GM23338 (cell line): ENCODE measurements at regions not wholly inside any gene's neighbourhood (a gene's known extent, or its start where the extent isn't known, plus 50 kb on each side); places are given as distances from the start of the nearest gene placed in this dataset.

Source experiments
- ATAC-seq: fragments of 200-7000 bp; cut with Tn5 transposase; 3 replicates; pipeline ENCODE4 v1.9.1; 2020
- DNase-seq: peaks from one replicate; pipeline ENCODE4 v3.0.0-alpha.2; 2015; ENCODE audit warnings: low spot score
- H2AFZ ChIP-seq: fragments of 200-600 bp; sonication (generic); 2 replicates; pipeline ENCODE4 v1.8.0; 2016; ENCODE audit warnings: antibody characterized with exemption, mild to moderate bottlenecking, moderate library complexity
- H3F3A ChIP-seq: fragments of 200-600 bp; sonication (generic); replicated peaks from 2 replicates; pipeline ENCODE4 v1.8.0; 2017; ENCODE audit warnings: antibody characterized with exemption, mixed run types, low read depth
- H3K27ac ChIP-seq: fragments of 200-600 bp; sonication (generic); 2 replicates; pipeline ENCODE4 v1.6.1; 2016; ENCODE audit warnings: low read depth
- H3K27me3 ChIP-seq: fragments of 200-600 bp; sonication (generic); 2 replicates; pipeline ENCODE4 v1.8.0; 2016; ENCODE audit warnings: mild to moderate bottlenecking, mixed run types, moderate library complexity; ENCODE audit not compliant: insufficient read depth
- H3K36me3 ChIP-seq: fragments of 200-600 bp; sonication (generic); 2 replicates; pipeline ENCODE4 v1.8.0; 2016; ENCODE audit warnings: mild to moderate bottlenecking; ENCODE audit not compliant: insufficient read depth
- H3K4me1 ChIP-seq: fragments of 200-600 bp; sonication (generic); 2 replicates; pipeline ENCODE4 v1.8.0; 2016; ENCODE audit warnings: mild to moderate bottlenecking, moderate library complexity; ENCODE audit not compliant: insufficient read depth
- H3K4me2 ChIP-seq: fragments of 200-600 bp; sonication (generic); 2 replicates; pipeline ENCODE4 v1.7.1; 2017; ENCODE audit warnings: mixed run types
- H3K4me3 ChIP-seq: fragments of 200-600 bp; sonication (generic); 2 replicates; pipeline ENCODE4 v1.6.1; 2016; ENCODE audit warnings: mixed run types
- H3K79me2 ChIP-seq: fragments of 200-600 bp; sonication (generic); replicated peaks from 2 replicates; pipeline ENCODE4 v1.8.0; 2017; ENCODE audit warnings: mild to moderate bottlenecking; ENCODE audit not compliant: insufficient read depth
- H3K9me2 ChIP-seq: fragments of 200-600 bp; sonication (generic); 2 replicates; pipeline ENCODE4 v1.8.0; 2017; ENCODE audit not compliant: insufficient read depth
- H4K20me1 ChIP-seq: fragments of 200-600 bp; sonication (generic); replicated peaks from 2 replicates; pipeline ENCODE4 v1.8.0; 2017; ENCODE audit warnings: mild to moderate bottlenecking; ENCODE audit not compliant: insufficient read depth
- H3K27ac Mint-ChIP-seq: 2 replicates; pipeline ENCODE4 v1.8.0; 2020; ENCODE audit warnings: inconsistent platforms, mild to moderate bottlenecking, moderate library complexity, mixed read lengths
- H3K27me3 Mint-ChIP-seq: 3 replicates; pipeline ENCODE4 v1.8.0; 2022; ENCODE audit warnings: low read depth, mild to moderate bottlenecking, moderate library complexity, mixed read lengths, inconsistent platforms; ENCODE audit not compliant: insufficient read depth, poor library complexity
- H3K36me3 Mint-ChIP-seq: 3 replicates; pipeline ENCODE4 v1.8.0; 2021; ENCODE audit warnings: low read depth, mild to moderate bottlenecking, inconsistent platforms, moderate library complexity, mixed read lengths
- H3K4me1 Mint-ChIP-seq: 3 replicates; pipeline ENCODE4 v1.8.0; 2020; ENCODE audit warnings: mild to moderate bottlenecking, inconsistent platforms, mixed read lengths
- H3K4me3 Mint-ChIP-seq: 3 replicates; pipeline ENCODE4 v1.8.0; 2021; ENCODE audit warnings: moderate library complexity, mild to moderate bottlenecking, inconsistent platforms, mixed read lengths
- H3K9me3 Mint-ChIP-seq: 3 replicates; pipeline ENCODE4 v1.8.0; 2020; ENCODE audit warnings: moderate library complexity, mild to moderate bottlenecking, inconsistent platforms, mixed read lengths
- POLR2AphosphoS5 ChIP-seq: IDR thresholded peaks from 2 replicates; pipeline ENCODE4 v1.6.1; 2016; ENCODE audit warnings: antibody characterized with exemption, low read depth
- STAT1 ChIP-seq: IDR thresholded peaks from one replicate; pipeline ENCODE4 v1.6.1; 2016; ENCODE audit warnings: antibody characterized with exemption; ENCODE audit not compliant: unreplicated experiment
- ZNF114 ChIP-seq: fragments of 250-450 bp; sonication (Bioruptor Pico); IDR thresholded peaks from 2 replicates; pipeline ENCODE4 v1.5.0; 2020; ENCODE audit warnings: mild to moderate bottlenecking, moderate library complexity
- TF ChIP-seq, protein P1 (sequence below): fragments of 250-450 bp; sonication (Bioruptor Pico); IDR thresholded peaks from 2 replicates; pipeline ENCODE4 v1.5.0; 2020; ENCODE audit warnings: mild to moderate bottlenecking, moderate library complexity
- TF ChIP-seq, protein P2 (sequence below): IDR thresholded peaks from one replicate; pipeline ENCODE4 v1.6.1; 2018; ENCODE audit warnings: antibody characterized with exemption; ENCODE audit not compliant: unreplicated experiment

DNA sequence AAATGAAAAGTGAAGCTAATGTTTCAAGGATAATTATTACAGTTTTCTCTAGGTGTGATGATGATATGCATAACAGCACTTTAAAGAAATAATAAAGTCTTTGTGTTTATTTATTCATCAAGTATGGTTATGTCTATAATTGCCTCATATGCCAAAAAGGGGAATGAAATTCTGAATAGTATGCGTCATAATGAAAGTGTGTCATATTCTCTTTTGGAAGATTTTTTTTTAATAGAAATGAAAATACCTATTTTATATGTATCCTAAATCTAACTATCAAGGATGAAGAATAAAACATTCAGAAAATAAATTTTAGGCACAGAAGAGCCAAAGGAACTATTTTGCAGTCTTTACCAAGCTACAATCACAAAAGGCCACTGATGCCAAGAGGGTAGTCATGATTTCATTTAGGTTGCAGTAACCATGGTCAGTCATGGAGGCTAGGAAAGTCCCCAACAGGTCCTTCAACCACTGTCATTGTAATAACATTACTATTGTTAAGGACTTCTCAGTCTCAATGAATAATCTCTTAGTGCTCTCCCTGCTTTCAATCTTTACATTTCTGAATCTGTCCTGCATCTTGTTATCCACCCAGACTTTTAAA is 712.5 kb downstream of the DCDC2C start (continued):
- TF ChIP-seq, protein P1, sequence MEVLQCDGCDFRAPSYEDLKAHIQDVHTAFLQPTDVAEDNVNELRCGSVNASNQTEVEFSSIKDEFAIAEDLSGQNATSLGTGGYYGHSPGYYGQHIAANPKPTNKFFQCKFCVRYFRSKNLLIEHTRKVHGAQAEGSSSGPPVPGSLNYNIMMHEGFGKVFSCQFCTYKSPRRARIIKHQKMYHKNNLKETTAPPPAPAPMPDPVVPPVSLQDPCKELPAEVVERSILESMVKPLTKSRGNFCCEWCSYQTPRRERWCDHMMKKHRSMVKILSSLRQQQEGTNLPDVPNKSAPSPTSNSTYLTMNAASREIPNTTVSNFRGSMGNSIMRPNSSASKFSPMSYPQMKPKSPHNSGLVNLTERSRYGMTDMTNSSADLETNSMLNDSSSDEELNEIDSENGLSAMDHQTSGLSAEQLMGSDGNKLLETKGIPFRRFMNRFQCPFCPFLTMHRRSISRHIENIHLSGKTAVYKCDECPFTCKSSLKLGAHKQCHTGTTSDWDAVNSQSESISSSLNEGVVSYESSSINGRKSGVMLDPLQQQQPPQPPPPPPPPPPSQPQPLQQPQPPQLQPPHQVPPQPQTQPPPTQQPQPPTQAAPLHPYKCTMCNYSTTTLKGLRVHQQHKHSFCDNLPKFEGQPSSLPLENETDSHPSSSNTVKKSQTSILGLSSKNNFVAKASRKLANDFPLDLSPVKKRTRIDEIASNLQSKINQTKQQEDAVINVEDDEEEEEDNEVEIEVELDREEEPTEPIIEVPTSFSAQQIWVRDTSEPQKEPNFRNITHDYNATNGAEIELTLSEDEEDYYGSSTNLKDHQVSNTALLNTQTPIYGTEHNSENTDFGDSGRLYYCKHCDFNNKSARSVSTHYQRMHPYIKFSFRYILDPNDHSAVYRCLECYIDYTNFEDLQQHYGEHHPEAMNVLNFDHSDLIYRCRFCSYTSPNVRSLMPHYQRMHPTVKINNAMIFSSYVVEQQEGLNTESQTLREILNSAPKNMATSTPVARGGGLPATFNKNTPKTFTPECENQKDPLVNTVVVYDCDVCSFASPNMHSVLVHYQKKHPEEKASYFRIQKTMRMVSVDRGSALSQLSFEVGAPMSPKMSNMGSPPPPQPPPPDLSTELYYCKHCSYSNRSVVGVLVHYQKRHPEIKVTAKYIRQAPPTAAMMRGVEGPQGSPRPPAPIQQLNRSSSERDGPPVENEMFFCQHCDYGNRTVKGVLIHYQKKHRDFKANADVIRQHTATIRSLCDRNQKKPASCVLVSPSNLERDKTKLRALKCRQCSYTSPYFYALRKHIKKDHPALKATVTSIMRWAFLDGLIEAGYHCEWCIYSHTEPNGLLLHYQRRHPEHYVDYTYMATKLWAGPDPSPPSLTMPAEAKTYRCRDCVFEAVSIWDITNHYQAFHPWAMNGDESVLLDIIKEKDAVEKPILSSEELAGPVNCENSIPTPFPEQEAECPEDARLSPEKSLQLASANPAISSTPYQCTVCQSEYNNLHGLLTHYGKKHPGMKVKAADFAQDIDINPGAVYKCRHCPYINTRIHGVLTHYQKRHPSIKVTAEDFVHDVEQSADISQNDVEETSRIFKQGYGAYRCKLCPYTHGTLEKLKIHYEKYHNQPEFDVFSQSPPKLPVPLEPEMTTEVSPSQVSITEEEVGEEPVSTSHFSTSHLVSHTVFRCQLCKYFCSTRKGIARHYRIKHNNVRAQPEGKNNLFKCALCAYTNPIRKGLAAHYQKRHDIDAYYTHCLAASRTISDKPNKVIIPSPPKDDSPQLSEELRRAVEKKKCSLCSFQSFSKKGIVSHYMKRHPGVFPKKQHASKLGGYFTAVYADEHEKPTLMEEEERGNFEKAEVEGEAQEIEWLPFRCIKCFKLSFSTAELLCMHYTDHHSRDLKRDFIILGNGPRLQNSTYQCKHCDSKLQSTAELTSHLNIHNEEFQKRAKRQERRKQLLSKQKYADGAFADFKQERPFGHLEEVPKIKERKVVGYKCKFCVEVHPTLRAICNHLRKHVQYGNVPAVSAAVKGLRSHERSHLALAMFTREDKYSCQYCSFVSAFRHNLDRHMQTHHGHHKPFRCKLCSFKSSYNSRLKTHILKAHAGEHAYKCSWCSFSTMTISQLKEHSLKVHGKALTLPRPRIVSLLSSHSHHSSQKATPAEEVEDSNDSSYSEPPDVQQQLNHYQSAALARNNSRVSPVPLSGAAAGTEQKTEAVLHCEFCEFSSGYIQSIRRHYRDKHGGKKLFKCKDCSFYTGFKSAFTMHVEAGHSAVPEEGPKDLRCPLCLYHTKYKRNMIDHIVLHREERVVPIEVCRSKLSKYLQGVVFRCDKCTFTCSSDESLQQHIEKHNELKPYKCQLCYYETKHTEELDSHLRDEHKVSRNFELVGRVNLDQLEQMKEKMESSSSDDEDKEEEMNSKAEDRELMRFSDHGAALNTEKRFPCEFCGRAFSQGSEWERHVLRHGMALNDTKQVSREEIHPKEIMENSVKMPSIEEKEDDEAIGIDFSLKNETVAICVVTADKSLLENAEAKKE (CRISPR knock-in tag), result no peak
- no peak for TF ChIP-seq STAT1
- no peak for TF ChIP-seq POLR2AphosphoS5
- TF ChIP-seq ZNF114 (CRISPR knock-in tag), result no peak

DNA sequence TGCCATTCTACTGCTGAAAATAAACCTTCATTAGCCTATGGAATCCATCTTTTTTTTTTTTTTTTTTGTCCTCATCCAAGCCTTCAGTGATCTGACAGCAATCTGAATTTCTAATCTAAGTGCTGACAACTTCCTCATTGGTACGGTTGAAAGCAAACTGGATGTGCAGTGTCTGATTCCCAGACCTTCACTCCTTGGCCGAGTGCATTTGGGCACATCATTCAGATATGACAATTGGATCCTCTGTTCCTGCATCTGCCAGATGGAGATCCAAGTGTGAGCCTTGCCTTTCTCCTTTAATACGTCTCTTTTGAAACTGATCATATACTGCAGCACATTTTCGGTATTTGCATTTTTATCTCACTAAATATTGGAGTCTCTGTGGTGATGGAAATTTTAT is 713.1 kb downstream of the DCDC2C start:
- H3K9me3 Mint-ChIP-seq, result peaks cover 76% of the 10 kb centered on the region
- no peaks in the 10 kb centered on the region for H3K9me2 ChIP-seq
- no peaks in the 10 kb centered on the region for H3K4me1 Mint-ChIP-seq
- H3K4me2 ChIP-seq, result no peak overlapping the region
- no peaks in the 10 kb centered on the region for H3K27me3 ChIP-seq
- no peaks in the 10 kb centered on the region for H4K20me1 ChIP-seq
- H3K36me3 Mint-ChIP-seq, result peaks cover 20% of the 10 kb centered on the region; the same call in 2 of the 3 replicates
- no peaks in the 10 kb centered on the region for H3K4me1 ChIP-seq
- no peak for ATAC-seq
- H3K4me3 ChIP-seq, result no peak overlapping the region
- DNase-seq, result no peak
- H3K27ac Mint-ChIP-seq, result no peak overlapping the region
- H3K4me3 Mint-ChIP-seq, result no peak overlapping the region
- H3K79me2 ChIP-seq, result no peaks in the 10 kb centered on the region
- H3F3A ChIP-seq, result no peaks in the 10 kb centered on the region
- no peak overlapping the region for H2AFZ ChIP-seq
- no peaks in the 10 kb centered on the region for H3K36me3 ChIP-seq
- H3K27me3 Mint-ChIP-seq, result no peaks in the 10 kb centered on the region
- H3K27ac ChIP-seq, result no peak overlapping the region
- TF ChIP-seq, protein P1 (CRISPR knock-in tag), result no peak
- no peak for TF ChIP-seq POLR2AphosphoS5
- TF ChIP-seq, protein P2, sequence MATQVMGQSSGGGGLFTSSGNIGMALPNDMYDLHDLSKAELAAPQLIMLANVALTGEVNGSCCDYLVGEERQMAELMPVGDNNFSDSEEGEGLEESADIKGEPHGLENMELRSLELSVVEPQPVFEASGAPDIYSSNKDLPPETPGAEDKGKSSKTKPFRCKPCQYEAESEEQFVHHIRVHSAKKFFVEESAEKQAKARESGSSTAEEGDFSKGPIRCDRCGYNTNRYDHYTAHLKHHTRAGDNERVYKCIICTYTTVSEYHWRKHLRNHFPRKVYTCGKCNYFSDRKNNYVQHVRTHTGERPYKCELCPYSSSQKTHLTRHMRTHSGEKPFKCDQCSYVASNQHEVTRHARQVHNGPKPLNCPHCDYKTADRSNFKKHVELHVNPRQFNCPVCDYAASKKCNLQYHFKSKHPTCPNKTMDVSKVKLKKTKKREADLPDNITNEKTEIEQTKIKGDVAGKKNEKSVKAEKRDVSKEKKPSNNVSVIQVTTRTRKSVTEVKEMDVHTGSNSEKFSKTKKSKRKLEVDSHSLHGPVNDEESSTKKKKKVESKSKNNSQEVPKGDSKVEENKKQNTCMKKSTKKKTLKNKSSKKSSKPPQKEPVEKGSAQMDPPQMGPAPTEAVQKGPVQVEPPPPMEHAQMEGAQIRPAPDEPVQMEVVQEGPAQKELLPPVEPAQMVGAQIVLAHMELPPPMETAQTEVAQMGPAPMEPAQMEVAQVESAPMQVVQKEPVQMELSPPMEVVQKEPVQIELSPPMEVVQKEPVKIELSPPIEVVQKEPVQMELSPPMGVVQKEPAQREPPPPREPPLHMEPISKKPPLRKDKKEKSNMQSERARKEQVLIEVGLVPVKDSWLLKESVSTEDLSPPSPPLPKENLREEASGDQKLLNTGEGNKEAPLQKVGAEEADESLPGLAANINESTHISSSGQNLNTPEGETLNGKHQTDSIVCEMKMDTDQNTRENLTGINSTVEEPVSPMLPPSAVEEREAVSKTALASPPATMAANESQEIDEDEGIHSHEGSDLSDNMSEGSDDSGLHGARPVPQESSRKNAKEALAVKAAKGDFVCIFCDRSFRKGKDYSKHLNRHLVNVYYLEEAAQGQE, result no peak
